GM18861 (cell line): ENCODE measurements at regions not wholly inside any gene's neighbourhood (a gene's known extent, or its start where the extent isn't known, plus 50 kb on each side); places are given as distances from the start of the nearest gene placed in this dataset.

ENCODE experiments used
- ATAC-seq: cut with Tn5 transposase; IDR thresholded peaks from one replicate; pipeline ENCODE4 v1.9.1; 2021; ENCODE audit not compliant: unreplicated experiment

GRCh38 chr3:79847928-79848327 is 80.1 kb upstream of the ROBO1 start:
- ATAC-seq = no peak

- ATAC-seq = no peak
Measured at GRCh38 chr3:79846148-79846933, 78.5 kb upstream of the ROBO1 start.

GRCh38 chr3:79845546-79845945 is 77.7 kb upstream of the ROBO1 start:
- ATAC-seq = no peak

GRCh38 chr3:79844176-79844575 is 76.4 kb upstream of the ROBO1 start:
- no peak for ATAC-seq

- no peak for ATAC-seq
Measured at GRCh38 chr3:79843180-79843579, 75.4 kb upstream of the ROBO1 start.

GRCh38 chr3:79835701-79836100 is 67.9 kb upstream of the ROBO1 start:
- ATAC-seq = no peak

- ATAC-seq = no peak
Measured at GRCh38 chr3:79824166-79824565, 56.4 kb upstream of the ROBO1 start.

- ATAC-seq = no peak
Measured at GRCh38 chr3:79822076-79822475, 54.3 kb upstream of the ROBO1 start.

- no peak for ATAC-seq
Measured at GRCh38 chr3:79820089-79820488, 52.3 kb upstream of the ROBO1 start.

GRCh38 chr3:79818015-79818414 is 50.2 kb upstream of the ROBO1 start:
- no peak for ATAC-seq
